ENCODE measurements at regions not wholly inside any gene's neighbourhood (a gene's known extent, or its start where the extent isn't known, plus 50 kb on each side); places are given as distances from the start of the nearest gene placed in this dataset.

GRCh38 chr17:72065556-72065955, 55.3 kb upstream of the SOX9 start:
- H3K4me3 ChIP-seq (replicated peaks in 1 of 3; ENCODE audit: insufficient read depth in 1 of 3, low read depth in 1 of 3, low read length in 3 of 3): no peak overlapping the region
- TF ChIP-seq, protein P1, sequence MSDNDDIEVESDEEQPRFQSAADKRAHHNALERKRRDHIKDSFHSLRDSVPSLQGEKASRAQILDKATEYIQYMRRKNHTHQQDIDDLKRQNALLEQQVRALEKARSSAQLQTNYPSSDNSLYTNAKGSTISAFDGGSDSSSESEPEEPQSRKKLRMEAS (IDR thresholded peaks at IDR 0.05; ENCODE audit: insufficient read depth, insufficient read length): no peak
- no peak for TF ChIP-seq EZH2 (IDR thresholded peaks at IDR 0.05; ENCODE audit: borderline replicate concordance, low read depth, low read length, severe bottlenecking)
- TF ChIP-seq POLR2A (IDR thresholded peaks at IDR 0.05; ENCODE audit: low read depth, low read length): no peak
- TF ChIP-seq MYC (IDR thresholded peaks at IDR 0.05; ENCODE audit: low read depth, low read length): no peak
- TF ChIP-seq GATA2 (IDR thresholded peaks at IDR 0.05; ENCODE audit: insufficient read depth, insufficient read length, low read depth, low read length): no peak
- no peak for TF ChIP-seq FOS (IDR thresholded peaks at IDR 0.05; ENCODE audit: borderline replicate concordance, insufficient read depth, low read length)
- no peak for TF ChIP-seq POLR2AphosphoS5 (IDR thresholded peaks at IDR 0.05; ENCODE audit: insufficient read depth, low read depth, low read length)
- TF ChIP-seq JUN (IDR thresholded peaks at IDR 0.05; ENCODE audit: borderline replicate concordance, insufficient read depth, insufficient read length, low read depth): no peak
- no peaks in the 10 kb centered on the region for H3K36me3 ChIP-seq (ENCODE audit: control insufficient read depth in 2 of 2, extremely low read depth in 1 of 2, insufficient read depth in 2 of 2, low read length in 2 of 2)
- no TSS peak for BruUV-seq (replicated peaks)
- H3K9me1 ChIP-seq (replicated peaks; ENCODE audit: control insufficient read depth, extremely low read depth, insufficient read depth, low read length): no peaks in the 10 kb centered on the region
- no peaks in the 10 kb centered on the region for H4K20me1 ChIP-seq (replicated peaks; ENCODE audit: control insufficient read depth, extremely low read depth, insufficient read depth, low read length)
- dilution Hi-C loops (cut with MboI; ENCODE audit: extremely low pct_ligation_motif_present, low sequenced_read_pairs): no loop called here
- DNase-seq (ENCODE audit: low read depth, low spot score) (no peak), FAIRE-seq (no peak)
- intact Hi-C loops (cut with micrococcal nuclease): no loop called here
- H3K4me1 ChIP-seq (ENCODE audit: control insufficient read depth, extremely low read depth, insufficient read depth, low read length): no peaks in the 10 kb centered on the region
- no peak overlapping the region for H3K9ac ChIP-seq (replicated peaks; ENCODE audit: extremely low read depth, insufficient read depth, low read length)
- H3K27me3 ChIP-seq (ENCODE audit: control insufficient read depth in 2 of 2, insufficient read depth in 2 of 2, low read length in 2 of 2): no peaks in the 10 kb centered on the region
- H3K27ac ChIP-seq (ENCODE audit: insufficient read depth, low read depth, low read length): no peak overlapping the region
- CTCF ChIA-PET: no interaction called here
- no peak overlapping the region for H3K4me2 ChIP-seq (ENCODE audit: insufficient read depth, low read length)
- no peaks in the 10 kb centered on the region for H3K79me2 ChIP-seq (ENCODE audit: control insufficient read depth, insufficient read depth, low read length)
- POLR2A ChIA-PET: no interaction called here
- H3K9me3 ChIP-seq (replicated peaks; ENCODE audit: control insufficient read depth, insufficient read depth, low read length): peaks cover 2% of the 10 kb centered on the region
- no peak overlapping the region for H2AFZ ChIP-seq (ENCODE audit: low read depth, low read length)

DNA sequence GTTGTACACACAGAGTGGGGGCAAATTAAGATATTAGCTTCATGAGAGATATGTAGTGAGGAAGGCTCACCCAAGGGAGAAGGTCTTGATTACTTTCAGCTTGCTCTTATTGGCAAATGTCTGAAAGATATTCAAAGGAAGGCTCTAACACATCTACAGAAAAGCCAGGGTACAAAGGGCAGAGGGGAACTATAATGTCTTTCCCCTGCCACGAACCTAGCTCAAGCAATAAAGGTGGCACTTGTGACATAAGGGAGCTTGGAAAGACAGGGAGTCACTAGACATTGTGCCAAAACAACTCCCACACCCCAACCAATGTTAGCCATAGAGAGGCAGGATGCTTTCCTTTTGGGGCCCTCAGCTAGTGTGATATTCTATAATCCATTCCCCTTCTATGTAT, 52.2 kb upstream of the SOX9 start:
- POLR2A ChIA-PET: no interaction called here
- no peaks in the 10 kb centered on the region for H3K27me3 ChIP-seq (ENCODE audit: control insufficient read depth in 2 of 2, insufficient read depth in 2 of 2, low read length in 2 of 2)
- H2AFZ ChIP-seq (ENCODE audit: low read depth, low read length): no peak overlapping the region
- no peaks in the 10 kb centered on the region for H3K36me3 ChIP-seq (ENCODE audit: control insufficient read depth in 2 of 2, extremely low read depth in 1 of 2, insufficient read depth in 2 of 2, low read length in 2 of 2)
- FAIRE-seq: no peak
- DNase-seq (ENCODE audit: low read depth, low spot score): no peak
- no peaks in the 10 kb centered on the region for H4K20me1 ChIP-seq (replicated peaks; ENCODE audit: control insufficient read depth, extremely low read depth, insufficient read depth, low read length)
- H3K27ac ChIP-seq (ENCODE audit: insufficient read depth, low read depth, low read length): no peak overlapping the region
- dilution Hi-C loops (cut with MboI; ENCODE audit: extremely low pct_ligation_motif_present, low sequenced_read_pairs): no loop called here
- H3K9ac ChIP-seq (replicated peaks; ENCODE audit: extremely low read depth, insufficient read depth, low read length): no peak overlapping the region
- H3K4me1 ChIP-seq (ENCODE audit: control insufficient read depth, extremely low read depth, insufficient read depth, low read length): no peaks in the 10 kb centered on the region
- no TSS peak for BruUV-seq (replicated peaks)
- no peaks in the 10 kb centered on the region for H3K79me2 ChIP-seq (ENCODE audit: control insufficient read depth, insufficient read depth, low read length)
- H3K4me3 ChIP-seq (replicated peaks in 1 of 3; ENCODE audit: insufficient read depth in 1 of 3, low read depth in 1 of 3, low read length in 3 of 3): no peak overlapping the region
- intact Hi-C loops (cut with micrococcal nuclease): no loop called here
- no peak overlapping the region for H3K4me2 ChIP-seq (ENCODE audit: insufficient read depth, low read length)
- CTCF ChIA-PET: no interaction called here
- no peaks in the 10 kb centered on the region for H3K9me3 ChIP-seq (replicated peaks; ENCODE audit: control insufficient read depth, insufficient read depth, low read length)
- TF ChIP-seq POLR2AphosphoS5 (IDR thresholded peaks at IDR 0.05; ENCODE audit: insufficient read depth, low read depth, low read length) (no peak), GATA2 (IDR thresholded peaks at IDR 0.05; ENCODE audit: insufficient read depth, insufficient read length, low read depth, low read length) (no peak), EZH2 (IDR thresholded peaks at IDR 0.05; ENCODE audit: borderline replicate concordance, low read depth, low read length, severe bottlenecking) (no peak)
- H3K9me1 ChIP-seq (replicated peaks; ENCODE audit: control insufficient read depth, extremely low read depth, insufficient read depth, low read length): no peaks in the 10 kb centered on the region

All from endothelial cell of umbilical vein (primary cell).